ENCODE measurements at regions not wholly inside any gene's neighbourhood (a gene's known extent, or its start where the extent isn't known, plus 50 kb on each side); places are given as distances from the start of the nearest gene placed in this dataset.

DNA sequence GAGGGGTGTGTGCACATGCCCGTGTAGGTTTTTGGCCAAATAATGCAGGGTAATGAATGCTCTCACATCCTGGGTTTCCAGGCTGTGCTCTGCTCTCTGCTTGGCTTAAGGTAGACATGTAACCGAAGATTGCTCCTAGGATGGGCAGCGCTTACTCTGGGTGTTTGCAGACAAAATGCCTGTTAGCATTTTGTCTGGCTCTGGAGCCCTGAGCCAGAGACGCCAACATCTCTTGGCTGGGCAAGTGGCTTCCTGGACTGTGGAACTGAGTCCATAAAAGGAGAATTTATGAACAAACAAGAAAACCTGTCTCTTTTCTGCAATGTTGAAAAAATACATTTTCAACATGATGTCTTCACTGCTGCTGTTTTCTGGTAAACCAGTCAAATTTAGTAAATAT is 96.0 kb upstream of the TSPAN2 start (continued):
- TF ChIP-seq ZBTB7A (tag by site-specific recombination; IDR thresholded peaks at IDR 0.05; ENCODE audit: low read depth), result no peak
- TF ChIP-seq IKZF3 (tag by site-specific recombination; IDR thresholded peaks at IDR 0.05), result no peak
- no peak for TF ChIP-seq ZNF747 (tag by site-specific recombination; IDR thresholded peaks at IDR 0.05)
- TF ChIP-seq OVOL3 (tag by site-specific recombination; IDR thresholded peaks at IDR 0.05), result no peak
- TF ChIP-seq, protein P1, sequence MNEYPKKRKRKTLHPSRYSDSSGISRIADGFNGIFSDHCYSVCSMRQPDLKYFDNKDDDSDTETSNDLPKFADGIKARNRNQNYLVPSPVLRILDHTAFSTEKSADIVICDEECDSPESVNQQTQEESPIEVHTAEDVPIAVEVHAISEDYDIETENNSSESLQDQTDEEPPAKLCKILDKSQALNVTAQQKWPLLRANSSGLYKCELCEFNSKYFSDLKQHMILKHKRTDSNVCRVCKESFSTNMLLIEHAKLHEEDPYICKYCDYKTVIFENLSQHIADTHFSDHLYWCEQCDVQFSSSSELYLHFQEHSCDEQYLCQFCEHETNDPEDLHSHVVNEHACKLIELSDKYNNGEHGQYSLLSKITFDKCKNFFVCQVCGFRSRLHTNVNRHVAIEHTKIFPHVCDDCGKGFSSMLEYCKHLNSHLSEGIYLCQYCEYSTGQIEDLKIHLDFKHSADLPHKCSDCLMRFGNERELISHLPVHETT (tag by site-specific recombination; IDR thresholded peaks at IDR 0.05), result no peak
- TF ChIP-seq, protein P2, sequence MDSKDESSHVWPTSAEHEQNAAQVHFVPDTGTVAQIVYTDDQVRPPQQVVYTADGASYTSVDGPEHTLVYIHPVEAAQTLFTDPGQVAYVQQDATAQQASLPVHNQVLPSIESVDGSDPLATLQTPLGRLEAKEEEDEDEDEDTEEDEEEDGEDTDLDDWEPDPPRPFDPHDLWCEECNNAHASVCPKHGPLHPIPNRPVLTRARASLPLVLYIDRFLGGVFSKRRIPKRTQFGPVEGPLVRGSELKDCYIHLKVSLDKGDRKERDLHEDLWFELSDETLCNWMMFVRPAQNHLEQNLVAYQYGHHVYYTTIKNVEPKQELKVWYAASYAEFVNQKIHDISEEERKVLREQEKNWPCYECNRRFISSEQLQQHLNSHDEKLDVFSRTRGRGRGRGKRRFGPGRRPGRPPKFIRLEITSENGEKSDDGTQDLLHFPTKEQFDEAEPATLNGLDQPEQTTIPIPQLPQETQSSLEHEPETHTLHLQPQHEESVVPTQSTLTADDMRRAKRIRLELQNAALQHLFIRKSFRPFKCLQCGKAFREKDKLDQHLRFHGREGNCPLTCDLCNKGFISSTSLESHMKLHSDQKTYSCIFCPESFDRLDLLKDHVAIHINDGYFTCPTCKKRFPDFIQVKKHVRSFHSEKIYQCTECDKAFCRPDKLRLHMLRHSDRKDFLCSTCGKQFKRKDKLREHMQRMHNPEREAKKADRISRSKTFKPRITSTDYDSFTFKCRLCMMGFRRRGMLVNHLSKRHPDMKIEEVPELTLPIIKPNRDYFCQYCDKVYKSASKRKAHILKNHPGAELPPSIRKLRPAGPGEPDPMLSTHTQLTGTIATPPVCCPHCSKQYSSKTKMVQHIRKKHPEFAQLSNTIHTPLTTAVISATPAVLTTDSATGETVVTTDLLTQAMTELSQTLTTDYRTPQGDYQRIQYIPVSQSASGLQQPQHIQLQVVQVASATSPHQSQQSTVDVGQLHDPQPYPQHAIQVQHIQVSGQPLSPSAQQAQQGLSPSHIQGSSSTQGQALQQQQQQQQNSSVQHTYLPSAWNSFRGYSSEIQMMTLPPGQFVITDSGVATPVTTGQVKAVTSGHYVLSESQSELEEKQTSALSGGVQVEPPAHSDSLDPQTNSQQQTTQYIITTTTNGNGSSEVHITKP (tag by site-specific recombination; IDR thresholded peaks at IDR 0.05), result no peak
- TF ChIP-seq ZBTB21 (tag by site-specific recombination; IDR thresholded peaks at IDR 0.05), result no peak
- no peak for TF ChIP-seq GLI2 (tag by site-specific recombination; IDR thresholded peaks at IDR 0.05; ENCODE audit: borderline replicate concordance, low read depth)
- no peak for TF ChIP-seq ZNF184 (tag by site-specific recombination; IDR thresholded peaks at IDR 0.05)
- TF ChIP-seq ZNF558 (tag by site-specific recombination; IDR thresholded peaks at IDR 0.05), result no peak
- TF ChIP-seq ZNF324 (tag by site-specific recombination; IDR thresholded peaks at IDR 0.05), result no peak
- TF ChIP-seq, protein P3, sequence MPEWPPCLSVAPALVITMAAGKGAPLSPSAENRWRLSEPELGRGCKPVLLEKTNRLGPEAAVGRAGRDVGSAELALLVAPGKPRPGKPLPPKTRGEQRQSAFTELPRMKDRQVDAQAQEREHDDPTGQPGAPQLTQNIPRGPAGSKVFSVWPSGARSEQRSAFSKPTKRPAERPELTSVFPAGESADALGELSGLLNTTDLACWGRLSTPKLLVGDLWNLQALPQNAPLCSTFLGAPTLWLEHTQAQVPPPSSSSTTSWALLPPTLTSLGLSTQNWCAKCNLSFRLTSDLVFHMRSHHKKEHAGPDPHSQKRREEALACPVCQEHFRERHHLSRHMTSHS (tag by site-specific recombination; IDR thresholded peaks at IDR 0.05), result no peak
- TF ChIP-seq, protein P4, sequence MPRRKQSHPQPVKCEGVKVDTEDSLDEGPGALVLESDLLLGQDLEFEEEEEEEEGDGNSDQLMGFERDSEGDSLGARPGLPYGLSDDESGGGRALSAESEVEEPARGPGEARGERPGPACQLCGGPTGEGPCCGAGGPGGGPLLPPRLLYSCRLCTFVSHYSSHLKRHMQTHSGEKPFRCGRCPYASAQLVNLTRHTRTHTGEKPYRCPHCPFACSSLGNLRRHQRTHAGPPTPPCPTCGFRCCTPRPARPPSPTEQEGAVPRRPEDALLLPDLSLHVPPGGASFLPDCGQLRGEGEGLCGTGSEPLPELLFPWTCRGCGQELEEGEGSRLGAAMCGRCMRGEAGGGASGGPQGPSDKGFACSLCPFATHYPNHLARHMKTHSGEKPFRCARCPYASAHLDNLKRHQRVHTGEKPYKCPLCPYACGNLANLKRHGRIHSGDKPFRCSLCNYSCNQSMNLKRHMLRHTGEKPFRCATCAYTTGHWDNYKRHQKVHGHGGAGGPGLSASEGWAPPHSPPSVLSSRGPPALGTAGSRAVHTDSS (tag by site-specific recombination; IDR thresholded peaks at IDR 0.05), result no peak
- TF ChIP-seq ZNF791 (tag by site-specific recombination; IDR thresholded peaks at IDR 0.05), result no peak

DNA sequence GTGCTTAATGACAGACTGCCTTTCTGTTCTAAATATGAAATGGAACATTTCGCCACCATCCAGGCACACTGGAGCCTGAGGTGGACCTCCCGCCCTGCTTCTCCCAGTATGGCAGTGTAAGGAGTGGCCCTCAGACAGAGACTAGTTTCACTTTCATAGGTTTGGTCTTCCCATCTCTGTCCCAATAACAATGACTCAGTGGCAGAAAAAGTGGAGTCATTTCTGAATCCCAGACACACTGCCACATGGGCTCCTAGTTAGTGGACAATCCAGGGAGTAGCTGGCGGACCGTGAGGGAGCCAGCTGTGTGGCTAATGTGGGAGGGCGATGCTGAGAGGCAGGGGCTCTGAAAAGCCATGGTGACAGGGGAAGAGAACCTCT is 95.6 kb upstream of the TSPAN2 start:
- Histone ChIP-seq H3K36me3 (ENCODE audit: control insufficient read depth in 2 of 2, insufficient read depth in 1 of 2, low read length in 2 of 2) (no peaks in the 10 kb centered on the region), H3K27ac (ENCODE audit: extremely low read depth, low read depth, low read length) (no peak overlapping the region), H3K9me3 (ENCODE audit: control insufficient read depth, insufficient read depth, low read depth, low read length) (no peaks in the 10 kb centered on the region), H3K4me3 (ENCODE audit: low read depth, low read length) (no peak overlapping the region), H3K4me1 (ENCODE audit: control insufficient read depth, insufficient read depth, low read length) (no peaks in the 10 kb centered on the region)
- TF ChIP-seq KLF10 (tag by site-specific recombination; IDR thresholded peaks at IDR 0.05), result no peak
- no peak for TF ChIP-seq ZFP3 (tag by site-specific recombination; IDR thresholded peaks at IDR 0.05; ENCODE audit: low read depth)
- TF ChIP-seq KLF8 (tag by site-specific recombination; IDR thresholded peaks at IDR 0.05), result no peak
- ChIA-PET CTCF (interaction anchor here (0.5 to 0.8 kb wide), 2 partner anchors 28 to 133 kb away, joined by 3 to 4 read pairs; no protein-coding TSS in a partner anchor), POLR2A (no interaction called here)
